ENCODE measurements at regions not wholly inside any gene's neighbourhood (a gene's known extent, or its start where the extent isn't known, plus 50 kb on each side); places are given as distances from the start of the nearest gene placed in this dataset.
"Not testable (repeated sequence)": the region's sequence is repeated elsewhere in the genome, so short reads cannot be mapped to it uniquely, and the experiment has no call there.

DNA sequence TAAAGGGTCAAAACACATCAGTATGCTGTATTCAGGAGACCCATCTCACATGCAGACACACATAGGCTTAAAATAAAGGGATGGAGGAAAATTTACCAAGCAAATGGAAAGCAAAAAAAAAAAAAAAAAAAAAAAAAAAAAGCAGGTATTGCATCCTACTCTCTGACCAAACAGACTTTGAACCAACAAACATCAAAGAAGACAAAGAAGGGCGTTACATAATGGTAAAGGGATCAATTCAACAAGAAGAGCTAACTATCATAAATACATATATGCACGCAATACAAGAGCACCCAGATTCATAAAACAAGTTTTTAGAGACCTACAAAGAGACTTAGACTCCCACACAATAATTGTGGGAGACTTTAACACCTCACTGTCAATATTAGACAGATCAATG, 253.7 kb upstream of the ACO1 start:
- not testable (repeated sequence) for H3K27ac Mint-ChIP-seq; H3K27me3 Mint-ChIP-seq; H3K9me3 Mint-ChIP-seq; H3K4me1 Mint-ChIP-seq; ATAC-seq (replicated peaks); H3K4me3 Mint-ChIP-seq; H3K36me3 Mint-ChIP-seq (ENCODE audit: low read depth)

DNA sequence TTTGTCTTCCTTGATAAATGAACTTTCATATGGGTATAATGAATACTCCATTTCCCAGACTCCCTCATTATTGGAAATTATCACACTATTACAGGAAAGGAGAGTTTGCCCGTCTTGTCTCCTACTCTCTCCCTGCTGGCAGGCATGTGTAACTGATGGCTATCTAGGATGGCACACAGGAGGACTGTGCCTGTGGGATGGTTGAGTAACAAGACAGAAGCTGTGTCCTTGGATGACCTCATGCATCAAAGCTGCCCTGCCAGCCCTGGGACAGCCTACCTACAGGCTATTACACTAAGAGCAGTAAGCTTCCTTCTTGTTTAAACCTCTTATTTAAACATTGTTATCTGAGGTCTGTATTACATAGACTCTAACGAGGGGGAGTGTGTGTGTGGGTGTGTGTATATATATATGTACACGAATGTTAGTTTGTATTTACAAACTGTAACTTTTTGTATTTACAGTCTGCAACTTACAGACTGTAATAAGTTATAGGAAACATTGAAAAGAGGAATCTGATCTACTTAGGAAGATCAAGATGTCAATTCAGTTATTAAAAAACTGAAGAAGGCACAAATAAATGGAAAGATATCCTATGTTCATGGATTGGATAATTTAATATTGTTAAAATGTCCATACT, 247.6 kb upstream of the ACO1 start:
- Mint-ChIP-seq H3K36me3 (ENCODE audit: low read depth) (no peaks in the 10 kb centered on the region), H3K4me3 (no peak overlapping the region), H3K27me3 (peaks cover 7% of the 10 kb centered on the region), H3K9me3 (no peaks in the 10 kb centered on the region), H3K4me1 (no peaks in the 10 kb centered on the region), H3K27ac (no peak overlapping the region)
- ATAC-seq (replicated peaks) = no peak

DNA sequence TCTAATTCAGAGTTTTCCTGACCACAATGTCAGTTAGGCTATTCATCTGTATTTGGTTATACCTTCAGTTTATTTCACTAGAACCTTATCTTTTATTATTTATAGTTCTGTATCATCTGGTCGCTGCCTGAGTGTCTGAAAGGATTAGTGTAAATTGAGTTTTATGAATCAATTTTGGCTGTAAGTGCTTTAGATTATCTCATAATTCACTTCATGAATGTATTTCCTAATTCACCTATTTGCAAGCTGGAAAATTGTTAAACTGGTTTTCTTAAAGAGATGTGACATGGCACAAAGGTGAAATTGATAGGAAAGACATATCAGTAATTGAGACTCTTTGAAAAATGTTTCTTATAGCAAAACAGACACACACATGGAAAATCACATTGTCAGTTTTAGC, 242.4 kb upstream of the ACO1 start:
- H3K4me1 Mint-ChIP-seq = no peaks in the 10 kb centered on the region
- peaks cover 3% of the 10 kb centered on the region for H3K9me3 Mint-ChIP-seq
- H3K27ac Mint-ChIP-seq = no peak overlapping the region
- no peaks in the 10 kb centered on the region for H3K36me3 Mint-ChIP-seq (ENCODE audit: low read depth)
- H3K27me3 Mint-ChIP-seq = peaks cover 6% of the 10 kb centered on the region
- no peak overlapping the region for H3K4me3 Mint-ChIP-seq
- no peak for ATAC-seq (replicated peaks)

DNA sequence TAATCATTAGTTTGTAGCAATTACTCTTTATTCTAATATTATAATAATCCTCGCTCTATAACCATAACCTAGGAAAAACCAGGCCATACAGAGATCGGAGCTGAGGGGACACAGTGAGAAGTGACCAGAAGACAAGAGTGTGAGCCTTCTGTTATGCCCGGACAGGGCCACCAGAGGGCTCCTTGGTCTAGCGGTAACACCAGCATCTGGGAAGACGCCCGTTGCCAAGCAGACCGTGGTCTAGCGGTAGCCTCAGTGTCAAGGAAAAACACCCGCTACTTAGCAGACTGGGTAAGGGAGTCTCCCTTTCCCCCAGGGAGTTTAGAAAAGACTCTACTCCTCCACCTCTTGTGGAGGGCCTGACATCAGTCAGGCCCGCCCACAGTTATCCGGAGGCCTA, 235.9 kb upstream of the ACO1 start:
- H3K9me3 Mint-ChIP-seq; ATAC-seq (replicated peaks); H3K4me3 Mint-ChIP-seq; H3K36me3 Mint-ChIP-seq (ENCODE audit: low read depth); H3K27me3 Mint-ChIP-seq; H3K4me1 Mint-ChIP-seq; H3K27ac Mint-ChIP-seq: not testable (repeated sequence)

DNA sequence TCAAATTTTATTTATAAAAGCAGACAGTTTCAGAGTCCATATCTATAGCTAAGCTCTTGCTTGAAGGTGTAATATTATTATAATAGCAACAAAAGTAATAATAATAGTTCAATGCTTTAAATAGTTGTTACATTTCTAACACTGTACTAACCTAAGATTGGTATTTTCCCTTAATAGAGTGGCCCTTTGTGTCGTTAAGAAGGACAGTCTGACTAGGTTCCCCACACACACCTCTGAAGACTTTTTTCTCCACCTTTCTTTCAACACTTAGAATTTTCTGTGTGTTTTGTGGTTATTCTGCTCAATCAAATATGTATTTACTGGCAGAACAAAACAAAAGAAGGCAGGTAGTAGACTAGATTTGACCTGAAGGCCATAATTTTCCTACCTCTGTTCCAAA, 223.2 kb upstream of the ACO1 start:
- Mint-ChIP-seq H3K36me3 (ENCODE audit: low read depth) (no peaks in the 10 kb centered on the region), H3K4me3 (no peak overlapping the region), H3K9me3 (no peaks in the 10 kb centered on the region), H3K27me3 (no peaks in the 10 kb centered on the region), H3K4me1 (no peaks in the 10 kb centered on the region), H3K27ac (no peak overlapping the region)
- ATAC-seq (replicated peaks) = no peak

DNA sequence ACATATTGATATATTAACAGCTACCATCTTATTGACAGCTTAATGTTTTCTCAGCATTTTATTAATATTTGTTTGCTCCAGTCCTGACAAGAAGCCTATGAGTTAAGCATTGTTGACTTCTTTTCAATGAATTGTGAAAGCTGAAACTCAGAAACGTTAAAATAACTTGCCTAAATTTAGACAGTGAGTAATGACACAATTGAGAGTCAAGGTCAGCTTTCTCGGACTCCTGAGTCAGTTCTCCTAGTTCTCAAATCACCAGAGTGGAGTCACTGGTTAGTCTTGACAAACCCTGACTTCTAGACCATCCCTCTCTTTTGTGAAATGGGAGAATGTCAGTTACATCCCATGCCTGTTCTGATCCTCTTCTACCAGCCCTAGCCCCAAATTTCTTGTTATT, 222.7 kb upstream of the ACO1 start:
- Mint-ChIP-seq H3K4me1 (no peaks in the 10 kb centered on the region), H3K36me3 (ENCODE audit: low read depth) (no peaks in the 10 kb centered on the region), H3K27ac (no peak overlapping the region), H3K9me3 (no peaks in the 10 kb centered on the region), H3K27me3 (no peaks in the 10 kb centered on the region), H3K4me3 (no peak overlapping the region)
- ATAC-seq (replicated peaks) = no peak

DNA sequence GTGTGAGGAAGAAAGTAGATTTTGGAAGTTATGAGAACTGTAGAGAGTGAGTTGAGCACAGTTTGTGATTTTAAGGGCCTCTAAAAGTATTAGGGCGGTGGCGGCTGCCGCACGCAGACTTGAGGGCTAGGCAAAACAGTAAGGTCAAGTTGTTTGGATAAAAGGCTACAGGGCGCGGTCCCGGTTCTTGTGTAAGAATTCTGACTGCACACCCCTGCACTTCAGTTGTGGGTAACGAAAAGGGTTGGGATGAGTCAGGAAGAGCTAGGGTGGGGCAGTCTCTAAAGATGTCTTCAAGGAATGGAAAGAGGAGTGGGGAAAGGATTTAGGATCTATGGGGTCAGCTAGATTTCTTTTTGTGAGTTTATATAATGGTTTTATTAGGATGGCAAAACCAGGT, 218.1 kb upstream of the ACO1 start:
- H3K36me3 Mint-ChIP-seq (ENCODE audit: low read depth); H3K4me3 Mint-ChIP-seq; H3K4me1 Mint-ChIP-seq; ATAC-seq (replicated peaks); H3K27ac Mint-ChIP-seq; H3K9me3 Mint-ChIP-seq; H3K27me3 Mint-ChIP-seq: not testable (repeated sequence)

DNA sequence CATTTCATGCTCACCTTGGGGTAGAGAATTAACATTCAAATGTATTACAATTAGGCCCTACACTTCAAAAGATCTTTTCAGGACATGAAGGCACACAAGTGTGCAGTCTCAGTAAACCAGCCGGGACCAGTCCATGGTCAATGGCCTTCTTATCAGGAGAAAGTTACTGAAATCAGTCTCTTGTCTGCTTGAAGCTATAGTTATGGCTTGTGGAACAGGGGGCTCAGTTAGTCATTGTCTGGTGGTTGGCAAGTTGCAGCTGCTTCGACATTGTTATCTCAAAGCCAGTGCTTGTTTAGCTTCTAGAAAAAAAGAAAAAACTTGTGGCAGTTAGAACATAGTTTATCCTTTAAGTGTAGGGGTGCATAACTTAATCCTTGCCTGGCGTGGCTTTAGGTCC, 213.1 kb upstream of the ACO1 start:
- ATAC-seq (replicated peaks) = no peak
- H3K27ac Mint-ChIP-seq = no peak overlapping the region
- no peaks in the 10 kb centered on the region for H3K36me3 Mint-ChIP-seq (ENCODE audit: low read depth)
- H3K4me1 Mint-ChIP-seq = no peaks in the 10 kb centered on the region
- peaks cover 6% of the 10 kb centered on the region for H3K27me3 Mint-ChIP-seq
- peaks cover 3% of the 10 kb centered on the region for H3K9me3 Mint-ChIP-seq
- no peak overlapping the region for H3K4me3 Mint-ChIP-seq

DNA sequence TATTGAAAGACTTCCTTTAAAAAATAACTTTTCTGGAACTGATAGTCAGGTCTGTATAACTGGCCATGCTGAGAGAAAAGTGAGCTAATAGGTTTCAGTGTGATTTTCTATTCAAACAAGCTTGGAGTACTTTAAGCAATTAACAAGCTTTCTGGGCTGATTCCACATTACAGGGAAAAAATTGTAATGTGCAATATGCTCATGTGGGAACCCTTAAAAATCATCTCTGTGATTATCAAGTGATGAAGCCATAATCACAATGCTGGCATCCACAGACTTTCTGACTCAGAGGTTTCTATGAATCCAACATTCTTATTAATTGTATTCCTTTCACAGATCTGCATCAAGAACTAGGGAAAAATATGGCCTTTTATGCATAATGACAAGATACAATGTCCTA, 212.2 kb upstream of the ACO1 start:
- H3K4me3 Mint-ChIP-seq = no peak overlapping the region
- H3K4me1 Mint-ChIP-seq = no peaks in the 10 kb centered on the region
- H3K9me3 Mint-ChIP-seq = peaks cover 3% of the 10 kb centered on the region
- H3K36me3 Mint-ChIP-seq (ENCODE audit: low read depth) = no peaks in the 10 kb centered on the region
- no peak overlapping the region for H3K27ac Mint-ChIP-seq
- no peak for ATAC-seq (replicated peaks)
- peaks cover 6% of the 10 kb centered on the region for H3K27me3 Mint-ChIP-seq

DNA sequence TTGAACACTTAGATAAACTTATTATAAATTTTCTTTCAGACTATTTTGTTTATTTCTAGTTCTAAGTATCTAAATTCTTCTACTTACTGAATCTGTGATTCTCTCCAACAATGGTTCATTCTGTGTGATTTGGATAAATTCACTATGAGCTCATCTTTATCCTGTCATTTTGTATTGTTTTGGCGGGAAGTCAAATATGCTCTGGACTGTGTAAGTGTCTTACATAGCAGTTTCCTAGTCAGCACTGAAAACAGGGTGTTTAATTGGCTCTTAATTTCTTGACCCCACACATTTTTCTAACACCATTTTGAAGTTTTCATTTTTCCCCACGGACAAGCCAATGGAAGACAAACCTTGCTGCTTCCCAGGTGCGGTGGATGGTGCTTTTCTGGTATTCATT, 207.0 kb upstream of the ACO1 start:
- no peaks in the 10 kb centered on the region for H3K36me3 Mint-ChIP-seq (ENCODE audit: low read depth)
- H3K27ac Mint-ChIP-seq = no peak overlapping the region
- no peaks in the 10 kb centered on the region for H3K4me1 Mint-ChIP-seq
- peaks cover 3% of the 10 kb centered on the region for H3K9me3 Mint-ChIP-seq
- peaks cover 6% of the 10 kb centered on the region for H3K27me3 Mint-ChIP-seq
- H3K4me3 Mint-ChIP-seq = no peak overlapping the region
- no peak for ATAC-seq (replicated peaks)

DNA sequence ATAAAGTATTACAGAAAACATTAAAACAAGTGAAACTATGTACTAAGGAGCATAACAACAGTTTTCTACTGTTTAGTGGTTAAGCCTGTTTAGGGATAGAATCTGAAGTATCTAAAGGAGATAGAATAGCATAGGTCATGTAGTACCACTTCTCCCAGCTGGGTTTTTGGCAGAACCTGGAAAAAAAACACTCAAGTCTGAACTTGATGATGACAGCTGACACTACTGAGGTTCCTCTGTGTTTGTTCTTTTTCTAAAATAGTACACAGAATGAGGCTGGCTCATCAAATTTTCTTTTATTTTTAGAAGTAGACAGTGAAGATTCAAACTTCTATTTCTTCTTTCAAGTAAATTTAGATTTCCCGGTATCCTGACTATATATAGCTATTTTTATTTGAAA, 203.8 kb upstream of the ACO1 start:
- Mint-ChIP-seq H3K4me3 (no peak overlapping the region), H3K9me3 (no peaks in the 10 kb centered on the region), H3K4me1 (no peaks in the 10 kb centered on the region), H3K27me3 (no peaks in the 10 kb centered on the region), H3K36me3 (ENCODE audit: low read depth) (no peaks in the 10 kb centered on the region), H3K27ac (no peak overlapping the region)
- no peak for ATAC-seq (replicated peaks)

DNA sequence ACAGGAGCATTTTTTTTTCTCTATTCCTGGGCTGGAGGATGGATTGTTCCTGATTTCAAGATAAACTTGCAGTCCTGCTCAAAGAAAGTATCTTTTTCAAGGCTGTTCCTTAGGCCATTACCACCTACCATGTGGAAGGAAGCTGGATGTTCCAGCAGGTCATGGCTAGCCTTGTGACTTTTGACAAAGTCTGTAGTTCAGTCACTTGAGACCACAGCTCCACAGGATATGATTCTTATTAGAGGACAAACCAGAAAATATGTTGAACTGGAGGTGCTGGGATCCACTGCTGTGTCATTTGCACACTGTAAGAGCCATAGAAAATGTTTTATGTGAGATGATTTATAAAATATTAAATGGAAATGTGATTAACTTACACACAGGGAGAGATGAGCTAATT, 184.2 kb upstream of the ACO1 start:
- H3K4me1 Mint-ChIP-seq = no peaks in the 10 kb centered on the region
- no peak overlapping the region for H3K27ac Mint-ChIP-seq
- H3K9me3 Mint-ChIP-seq = no peaks in the 10 kb centered on the region
- no peak overlapping the region for H3K4me3 Mint-ChIP-seq
- no peak for ATAC-seq (replicated peaks)
- peaks cover 3% of the 10 kb centered on the region for H3K27me3 Mint-ChIP-seq
- H3K36me3 Mint-ChIP-seq (ENCODE audit: low read depth) = no peaks in the 10 kb centered on the region

DNA sequence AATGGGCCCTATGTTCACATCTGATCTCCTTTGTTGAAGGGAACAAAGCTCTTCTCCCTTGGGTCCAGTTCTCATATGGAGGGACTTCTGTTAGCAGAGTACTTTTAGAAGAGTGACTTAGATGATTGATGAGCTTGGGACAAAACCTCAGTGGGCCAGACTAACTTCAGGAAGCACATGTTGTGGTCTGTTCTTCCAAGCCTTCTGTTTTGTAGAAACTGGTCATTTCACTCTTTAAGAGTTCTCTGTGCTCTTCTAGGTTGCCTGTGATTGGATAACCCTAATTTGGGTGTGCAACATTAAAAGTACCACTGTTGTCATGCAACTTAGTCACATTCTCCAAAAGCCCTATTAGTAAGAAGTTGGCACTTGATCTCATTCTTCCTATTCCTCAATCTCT, 183.5 kb upstream of the ACO1 start:
- Mint-ChIP-seq H3K4me1 (no peaks in the 10 kb centered on the region), H3K36me3 (ENCODE audit: low read depth) (no peaks in the 10 kb centered on the region)

DNA sequence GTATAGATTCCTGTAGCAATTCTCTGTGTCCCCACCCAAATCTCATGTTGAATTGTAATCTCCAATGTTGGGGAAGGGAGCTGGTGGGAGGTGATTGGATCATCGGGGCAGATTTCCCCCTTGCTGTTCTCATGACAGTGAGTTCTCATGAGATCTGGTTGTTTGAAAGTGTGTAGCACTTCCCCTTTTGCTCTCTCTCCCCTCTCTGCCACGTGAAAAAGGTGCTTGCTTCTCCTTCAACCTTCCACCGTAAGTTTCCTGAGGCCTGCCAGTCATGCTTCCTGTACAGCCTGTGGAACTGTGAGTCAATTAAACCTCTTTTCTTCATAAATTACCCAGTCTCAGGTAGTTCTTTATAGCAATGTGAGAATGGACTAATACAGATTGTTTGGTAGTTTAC, 175.3 kb upstream of the ACO1 start:
- H3K36me3 Mint-ChIP-seq (ENCODE audit: low read depth) = not testable (repeated sequence)

More for the DNA sequence above, 183.5 kb upstream of the ACO1 start:
- Mint-ChIP-seq H3K27me3 (no peaks in the 10 kb centered on the region), H3K9me3 (no peaks in the 10 kb centered on the region), H3K4me3 (no peak overlapping the region), H3K27ac (no peak overlapping the region)
- no peak for ATAC-seq (replicated peaks)

DNA sequence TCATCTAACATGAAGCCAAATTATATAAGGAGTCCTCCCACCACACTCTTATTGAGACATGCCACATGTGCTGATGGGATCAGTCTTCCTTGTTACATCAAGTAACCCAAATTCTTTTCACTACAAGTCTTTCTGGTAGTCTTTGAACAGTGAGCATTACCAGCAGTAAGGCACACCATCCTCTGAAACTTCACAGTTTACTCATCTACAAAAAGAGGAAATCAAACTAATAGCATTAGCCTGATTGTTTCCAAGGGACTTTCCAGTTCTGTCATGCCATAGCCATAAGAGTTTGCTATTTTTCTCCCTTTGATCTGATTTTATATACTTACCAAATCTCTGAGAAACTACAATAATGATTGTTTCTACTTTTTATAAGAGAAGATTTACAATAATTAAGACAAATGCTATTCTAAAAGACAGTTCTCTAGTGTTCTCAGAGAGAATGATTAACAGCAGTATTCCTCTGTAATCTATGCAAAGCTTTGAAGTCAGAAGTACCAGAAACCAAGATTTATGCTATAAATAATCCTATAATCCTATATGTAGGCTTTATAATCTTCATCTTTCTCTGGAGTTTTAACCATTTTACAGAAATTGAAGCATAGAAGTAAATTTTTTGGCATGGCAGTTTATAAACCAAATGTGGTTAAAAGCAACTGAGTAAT, 166.2 kb upstream of the ACO1 start:
- Mint-ChIP-seq H3K4me3 (no peak overlapping the region), H3K27me3 (peaks cover 4% of the 10 kb centered on the region), H3K4me1 (no peaks in the 10 kb centered on the region), H3K36me3 (ENCODE audit: low read depth) (no peaks in the 10 kb centered on the region), H3K9me3 (no peaks in the 10 kb centered on the region), H3K27ac (no peak overlapping the region)
- ATAC-seq (replicated peaks) = no peak

More for the DNA sequence above, 175.3 kb upstream of the ACO1 start:
- H3K4me3 Mint-ChIP-seq; H3K4me1 Mint-ChIP-seq; ATAC-seq (replicated peaks); H3K27ac Mint-ChIP-seq; H3K27me3 Mint-ChIP-seq; H3K9me3 Mint-ChIP-seq: not testable (repeated sequence)

DNA sequence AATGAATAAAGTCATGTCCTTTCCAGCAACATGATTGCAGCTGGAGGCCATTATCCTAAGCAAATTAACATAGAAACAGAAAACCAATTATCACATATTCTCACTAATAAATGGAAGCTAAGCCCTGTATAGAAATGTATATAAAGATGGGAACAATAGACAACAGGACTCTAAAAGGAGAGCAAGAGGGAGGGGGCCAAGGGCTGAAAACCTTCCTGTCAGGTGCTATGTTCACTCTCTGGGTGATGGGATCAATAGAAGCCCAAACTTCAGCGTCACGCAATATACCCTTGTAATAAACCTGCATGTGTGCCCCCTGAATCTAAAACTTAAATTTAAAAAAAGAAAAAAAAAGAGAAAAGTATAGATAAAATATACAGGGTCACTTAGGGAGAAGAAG, 163.7 kb upstream of the ACO1 start:
- ATAC-seq (replicated peaks) = no peak
- H3K9me3 Mint-ChIP-seq = no peaks in the 10 kb centered on the region
- H3K36me3 Mint-ChIP-seq (ENCODE audit: low read depth) = no peaks in the 10 kb centered on the region
- peaks cover 4% of the 10 kb centered on the region for H3K27me3 Mint-ChIP-seq
- no peak overlapping the region for H3K27ac Mint-ChIP-seq
- no peak overlapping the region for H3K4me3 Mint-ChIP-seq
- H3K4me1 Mint-ChIP-seq = no peaks in the 10 kb centered on the region

Data from activated T-helper 17 cell treated with anti-CD3 and anti-CD28 coated beads, Interleukin-2, amount 50 U/mL, for 72 hours (primary cell).